IMR-90 (cell line): ENCODE measurements at regions not wholly inside any gene's neighbourhood (a gene's known extent, or its start where the extent isn't known, plus 50 kb on each side); places are given as distances from the start of the nearest gene placed in this dataset.
A peak's percentile ranks its signal among the peaks of the same experiment; 100 is the strongest.

Experiments
- ATAC-seq: fragments of 200-7000 bp; cut with Tn5 transposase; 2 replicates; pipeline ENCODE4 v1.9.1; 2020; ENCODE audit warnings: low read depth, mild to moderate bottlenecking, moderate library complexity
- BruUV-seq: library from RNA; stranded (reverse); fragments of 400-500 nt; replicated peaks from 2 replicates; lab custom pipeline; 2021; lab: Mats Ljungman, UMichigan
- CTCF ChIA-PET: fragments of 300-600 bp; formaldehyde crosslinking; extraction: SDS; loops from one replicate; lab custom pipeline; 2021; ENCODE audit warnings: antibody characterized with exemption; lab: Yijun Ruan, JAX
- POLR2A ChIA-PET: fragments of 300-600 bp; sonication (Branson Sonifier 250); formaldehyde crosslinking; loops from one replicate; lab custom pipeline; 2022; ENCODE audit warnings: antibody characterized with exemption; ENCODE audit not compliant: unreplicated experiment; lab: Charles Lee
- DNase-seq: peaks from one replicate; pipeline ENCODE4 v3.0.0; 2013
- H2AFZ ChIP-seq: replicated peaks from 2 replicates; pipeline ENCODE3; 2013; ENCODE audit warnings: low read length, mild to moderate bottlenecking; ENCODE audit not compliant: poor library complexity
- H2AK5ac ChIP-seq: 2 replicates; pipeline ENCODE4 v1.6.1; 2013; ENCODE audit warnings: low read depth, low read length, inconsistent platforms
- H2AK9ac ChIP-seq: replicated peaks from 2 replicates; pipeline ENCODE3; 2013; ENCODE audit warnings: mild to moderate bottlenecking, low read depth, low read length, moderate library complexity; ENCODE audit not compliant: poor library complexity
- H2BK120ac ChIP-seq: 2 replicates; pipeline ENCODE4 v1.6.1; 2013; ENCODE audit warnings: low read depth, low read length, inconsistent platforms
- H2BK15ac ChIP-seq: 3 replicates; pipeline ENCODE4 v1.6.1; 2013; ENCODE audit warnings: low read depth, low read length, inconsistent platforms
- H2BK20ac ChIP-seq: 2 replicates; pipeline ENCODE4 v1.6.1; 2013; ENCODE audit warnings: low read depth, mild to moderate bottlenecking, inconsistent platforms, low read length, moderate library complexity
- H2BK5ac ChIP-seq: 2 replicates; pipeline ENCODE4 v1.6.1; 2013; ENCODE audit warnings: mild to moderate bottlenecking, low read depth, low read length, inconsistent platforms; ENCODE audit not compliant: poor library complexity, severe bottlenecking
- H3K14ac ChIP-seq: replicated peaks from 2 replicates; pipeline ENCODE4 v1.6.1; 2013; ENCODE audit warnings: low read depth, low read length, inconsistent platforms
- H3K18ac ChIP-seq: 2 replicates; pipeline ENCODE4 v1.6.1; 2013; ENCODE audit warnings: low read depth, low read length, control low read depth
- H3K23ac ChIP-seq: 2 replicates; pipeline ENCODE4 v1.6.1; 2013; ENCODE audit warnings: low read depth, low read length, inconsistent platforms
- H3K27ac ChIP-seq: 2 replicates; pipeline ENCODE4 v1.5.1; 2013; ENCODE audit warnings: mild to moderate bottlenecking, control low read depth, low read length; ENCODE audit not compliant: insufficient read depth
- H3K27me3 ChIP-seq: 2 replicates; pipeline ENCODE4 v1.6.1; 2013; ENCODE audit warnings: low read length; ENCODE audit not compliant: control insufficient read depth, insufficient read depth
- H3K36me3 ChIP-seq: 2 replicates; pipeline ENCODE4 v1.6.1; 2013; ENCODE audit warnings: low read length, mixed read lengths; ENCODE audit not compliant: control insufficient read depth, insufficient read depth
- H3K4ac ChIP-seq: 2 replicates; pipeline ENCODE4 v1.6.1; 2013; ENCODE audit warnings: low read depth, low read length, inconsistent platforms
- H3K4me1 ChIP-seq: 2 replicates; pipeline ENCODE4 v1.6.1; 2013; ENCODE audit warnings: low read length, mixed read lengths; ENCODE audit not compliant: control insufficient read depth, insufficient read depth
- H3K4me2 ChIP-seq: 2 replicates; pipeline ENCODE4 v1.6.1; 2013; ENCODE audit warnings: low read depth, mild to moderate bottlenecking, control low read depth, low read length, moderate library complexity
- H3K4me3 ChIP-seq: 2 replicates; pipeline ENCODE4 v1.5.1; 2013; ENCODE audit warnings: low read depth, mild to moderate bottlenecking, control low read depth, low read length, moderate library complexity; ENCODE audit not compliant: insufficient read depth
- H3K56ac ChIP-seq: 2 replicates; pipeline ENCODE4 v1.6.1; 2013; ENCODE audit warnings: low read length, inconsistent platforms; ENCODE audit not compliant: insufficient read depth; ENCODE audit errors: extremely low read depth
- H3K79me1 ChIP-seq, 2 experiments: 2 replicates each; pipeline ENCODE4 v1.6.1; 2013; ENCODE audit warnings: low read length in 2 of 2, inconsistent platforms in 1 of 2, low read depth in 1 of 2
- H3K9ac ChIP-seq: 2 replicates; pipeline ENCODE4 v1.6.1; 2013; ENCODE audit warnings: low read depth, low read length, control low read depth
- H3K9me1 ChIP-seq: 2 replicates; pipeline ENCODE4 v1.6.1; 2013; ENCODE audit warnings: low read length, inconsistent platforms; ENCODE audit not compliant: insufficient read depth
- H3K9me3 ChIP-seq: 2 replicates; pipeline ENCODE4 v1.6.1; 2013; ENCODE audit warnings: low read length; ENCODE audit not compliant: control insufficient read depth, insufficient read depth
- H4K20me1 ChIP-seq: 2 replicates; pipeline ENCODE4 v1.6.1; 2013; ENCODE audit warnings: low read length, inconsistent platforms; ENCODE audit not compliant: insufficient read depth
- H4K5ac ChIP-seq: 2 replicates; pipeline ENCODE4 v1.6.1; 2013; ENCODE audit warnings: mild to moderate bottlenecking, low read depth, low read length, control low read depth
- H4K8ac ChIP-seq, 2 experiments: 2 replicates each; pipeline ENCODE4 v1.6.1; 2013; ENCODE audit warnings: low read depth in 2 of 2, low read length in 2 of 2, control low read depth in 1 of 2, inconsistent platforms in 1 of 2
- H4K91ac ChIP-seq: 2 replicates; pipeline ENCODE4 v1.6.1; 2013; ENCODE audit warnings: low read depth, low read length, inconsistent platforms; ENCODE audit not compliant: insufficient read depth
- BHLHE40 ChIP-seq: fragments of 150-350 bp; IDR thresholded peaks from 2 replicates; pipeline ENCODE4 v1.6.1; 2016; ENCODE audit warnings: mild to moderate bottlenecking, low read depth, low read length
- CEBPB ChIP-seq: IDR thresholded peaks from 2 replicates; pipeline ENCODE4 v1.6.1; 2012; ENCODE audit warnings: low read depth, low read length, improper control_type of control experiment
- CHD1 ChIP-seq: IDR thresholded peaks from 2 replicates; pipeline ENCODE4 v1.6.1; 2012; ENCODE audit warnings: low read depth, low read length, improper control_type of control experiment
- ELK1 ChIP-seq: fragments of 150-350 bp; IDR thresholded peaks from 2 replicates; pipeline ENCODE4 v1.6.1; 2016; ENCODE audit warnings: low read depth, mild to moderate bottlenecking, low read length, moderate library complexity, borderline replicate concordance
- FOS ChIP-seq: fragments of 150-350 bp; IDR thresholded peaks from 2 replicates; pipeline ENCODE4 v1.6.1; 2016; ENCODE audit warnings: low read depth, low read length
- MXI1 ChIP-seq: IDR thresholded peaks from 2 replicates; pipeline ENCODE4 v1.6.1; 2012; ENCODE audit warnings: low read depth, mild to moderate bottlenecking, low read length, moderate library complexity, borderline replicate concordance
- NFE2L2 ChIP-seq: fragments of 150-350 bp; IDR thresholded peaks from 2 replicates; pipeline ENCODE4 v1.6.1; 2016; ENCODE audit warnings: low read depth, mild to moderate bottlenecking, low read length
- POLR2A ChIP-seq: IDR thresholded peaks from 2 replicates; pipeline ENCODE4 v1.6.1; 2012; ENCODE audit warnings: mild to moderate bottlenecking, low read depth, low read length
- RAD21 ChIP-seq: IDR thresholded peaks from 2 replicates; pipeline ENCODE4 v1.6.1; 2012; ENCODE audit warnings: low read length, improper control_type of control experiment
- RCOR1 ChIP-seq: IDR thresholded peaks from 2 replicates; pipeline ENCODE4 v1.6.1; 2012; ENCODE audit warnings: mild to moderate bottlenecking, low read length, improper control_type of control experiment; ENCODE audit not compliant: insufficient replicate concordance
- RFX5 ChIP-seq: IDR thresholded peaks from 2 replicates; pipeline ENCODE4 v1.8.0; 2012; ENCODE audit warnings: low read depth, mild to moderate bottlenecking, low read length, moderate library complexity
- USF2 ChIP-seq: fragments of 150-350 bp; IDR thresholded peaks from 2 replicates; pipeline ENCODE4 v1.6.1; 2017; ENCODE audit warnings: mild to moderate bottlenecking, antibody characterized with exemption, low read length, low read depth
- WGBS, 2 experiments: methylation state at CpG; one replicate each; pipeline versions ENCODE4 v1.1.5 to v1.1.7; 2013; ENCODE audit warnings: missing lambda C conversion rate in 2 of 2; ENCODE audit not compliant: insufficient read length in 1 of 2; ENCODE audit errors: extremely low coverage in 2 of 2; 5-methylcytosine and 5-hydroxymethylcytosine counted together
- dilution Hi-C: fragments of 300-500 bp; cut with HindIII; formaldehyde crosslinking; loops from one replicate; pipeline ENCODE4 v1.14.3; 2018; ENCODE audit warnings: low sequenced_read_pairs; ENCODE audit not compliant: unreplicated experiment
- in situ Hi-C: fragments of 300-500 bp; cut with MboI; formaldehyde crosslinking; loops from 3 replicates; pipeline ENCODE4 v1.14.3; 2019; ENCODE audit warnings: low sequenced_read_pairs, inconsistent platforms, mixed read lengths
- intact Hi-C: fragments of 100-400 bp; cut with micrococcal nuclease; formaldehyde crosslinking; loops from 2 replicates; pipeline ENCODE4 v1.10.0; 2022

- TF ChIP-seq USF2 = no peak
- no peak for TF ChIP-seq CHD1
- no peak for TF ChIP-seq CEBPB
- no peak for TF ChIP-seq RAD21
- no peak for TF ChIP-seq MXI1
- TF ChIP-seq POLR2A = no peak
- no peak for TF ChIP-seq NFE2L2
- TF ChIP-seq BHLHE40 = no peak
- TF ChIP-seq RCOR1 = no peak
- TF ChIP-seq ELK1 = no peak
- no peak for TF ChIP-seq FOS
- no peak for TF ChIP-seq RFX5
- no peak overlapping the region for H4K91ac ChIP-seq
Observed at GRCh38 chr20:4550740-4551139, 135.5 kb upstream of the PRNP start.

More at GRCh38 chr20:4550740-4551139, 135.5 kb upstream of the PRNP start:
- no TSS peak for BruUV-seq
- Histone ChIP-seq H3K27ac (peak overlapping the region; percentile 9; the same call in 1 of the 2 replicates), H3K4me3 (no peak overlapping the region), H3K4me1 (peaks cover 17% of the 10 kb centered on the region), H4K5ac (peak overlapping the region; percentile 12; the same call in 1 of the 2 replicates), H3K56ac (no peak overlapping the region), H2BK120ac (peak overlapping the region; percentile 93), H2AK9ac (no peak overlapping the region), H2AFZ (no peak overlapping the region), H3K4ac (peak overlapping the region; percentile 82), H2AK5ac (peak overlapping the region; percentile 54; the same call in 1 of the 2 replicates), H3K18ac (peak overlapping the region; percentile 73; the same call in 1 of the 2 replicates), H3K27me3 (no peaks in the 10 kb centered on the region), H3K9me3 (peaks cover 5% of the 10 kb centered on the region; the same call in 1 of the 2 replicates), H3K23ac (peak overlapping the region; percentile 69; the same call in 1 of the 2 replicates), H4K20me1 (no peaks in the 10 kb centered on the region), H3K9ac (no peak overlapping the region), H3K36me3 (no peaks in the 10 kb centered on the region), H3K4me2 (no peak overlapping the region; the same call in 1 of the 2 replicates), H3K79me1 (0 out of 4 replicates have a peak, but pooled peaks cover 0 to 5% of the 10 kb centered on the region in 2 experiments), H2BK15ac (peak overlapping the region; percentile 54; the same call in 2 of the 3 replicates), H4K8ac (peak overlapping the region in 1 of 2 experiments; percentile 70; a peak in 1 of 4 replicates), H3K14ac (peak overlapping the region; percentile 86), H2BK5ac (peak overlapping the region; percentile 80), H2BK20ac (peak overlapping the region; percentile 89; the same call in 1 of the 2 replicates), H3K9me1 (peaks cover 10% of the 10 kb centered on the region)
- DNase-seq (peak; percentile 56), ATAC-seq (no peak)
- CTCF ChIA-PET = no interaction called here
- intact Hi-C loops (no loop called here), dilution Hi-C loops (no loop called here), in situ Hi-C loops (no loop called here)
- no CpG with 5 or more reads among the region's 1 CpG for WGBS, 2 experiments
- POLR2A ChIA-PET = no interaction called here
